ENCODE measurements at regions not wholly inside any gene's neighbourhood (a gene's known extent, or its start where the extent isn't known, plus 50 kb on each side); places are given as distances from the start of the nearest gene placed in this dataset.
"Not testable (repeated sequence)": the region's sequence is repeated elsewhere in the genome, so short reads cannot be mapped to it uniquely, and the experiment has no call there.

DNA sequence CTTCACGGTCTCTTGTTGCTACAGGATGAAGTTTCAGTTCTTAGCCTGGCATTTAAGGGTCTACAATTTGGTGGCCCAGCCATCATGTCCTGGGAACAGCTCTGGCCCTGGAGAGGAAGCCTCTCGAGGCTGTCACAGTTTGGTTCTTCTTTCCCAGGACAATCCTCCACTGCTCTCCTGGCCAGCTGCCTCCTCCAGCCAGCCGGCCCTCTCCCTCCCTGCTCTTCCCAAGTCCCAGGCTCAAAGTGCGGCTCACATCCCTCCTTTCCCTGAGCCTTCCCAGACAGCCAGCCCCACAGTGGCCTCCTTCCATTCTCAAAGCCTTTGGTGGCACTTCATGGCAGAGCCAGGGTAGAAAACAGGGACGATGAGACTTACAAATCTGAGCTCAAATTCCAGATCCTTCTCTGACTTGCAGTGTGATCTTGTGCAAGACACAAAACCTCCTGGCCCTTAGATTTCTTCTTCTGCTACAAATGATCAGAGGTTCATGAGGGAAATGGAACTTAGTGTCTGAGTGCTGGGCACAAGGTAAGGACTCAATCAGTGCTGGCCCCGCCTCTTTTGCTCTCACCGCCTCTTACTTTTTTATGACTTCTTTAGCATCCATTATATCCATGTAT, 223.8 kb upstream of the ECI2 start:
- DNase-seq (ENCODE audit: extremely low spot score), result no peak
- CTCF ChIA-PET, result no interaction called here
- TF ChIP-seq ZNF384 (IDR thresholded peaks at IDR 0.05) (no peak), FOXM1 (IDR thresholded peaks at IDR 0.05; ENCODE audit: borderline replicate concordance) (no peak), BHLHE40 (IDR thresholded peaks at IDR 0.05; ENCODE audit: borderline replicate concordance) (no peak), CTBP1 (IDR thresholded peaks at IDR 0.05; ENCODE audit: borderline replicate concordance) (no peak), SP1 (IDR thresholded peaks at IDR 0.05) (no peak), SUZ12 (IDR thresholded peaks at IDR 0.05) (no peak), TARDBP (IDR thresholded peaks at IDR 0.05) (no peak), FOXA1 (IDR thresholded peaks at IDR 0.05) (no peak), NFRKB (IDR thresholded peaks at IDR 0.05) (no peak), LEF1 (IDR thresholded peaks at IDR 0.05; ENCODE audit: borderline replicate concordance) (no peak), L3MBTL2 (conservative IDR thresholded peaks at IDR 0.05) (no peak), FOXK2 (IDR thresholded peaks at IDR 0.05) (no peak), HDGF (IDR thresholded peaks at IDR 0.05; ENCODE audit: borderline replicate concordance) (no peak), ARNT (IDR thresholded peaks at IDR 0.05) (no peak), ELF4 (IDR thresholded peaks at IDR 0.05) (no peak)
- TF ChIP-seq, protein P1, sequence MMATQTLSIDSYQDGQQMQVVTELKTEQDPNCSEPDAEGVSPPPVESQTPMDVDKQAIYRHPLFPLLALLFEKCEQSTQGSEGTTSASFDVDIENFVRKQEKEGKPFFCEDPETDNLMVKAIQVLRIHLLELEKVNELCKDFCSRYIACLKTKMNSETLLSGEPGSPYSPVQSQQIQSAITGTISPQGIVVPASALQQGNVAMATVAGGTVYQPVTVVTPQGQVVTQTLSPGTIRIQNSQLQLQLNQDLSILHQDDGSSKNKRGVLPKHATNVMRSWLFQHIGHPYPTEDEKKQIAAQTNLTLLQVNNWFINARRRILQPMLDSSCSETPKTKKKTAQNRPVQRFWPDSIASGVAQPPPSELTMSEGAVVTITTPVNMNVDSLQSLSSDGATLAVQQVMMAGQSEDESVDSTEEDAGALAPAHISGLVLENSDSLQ (IDR thresholded peaks at IDR 0.05), result no peak
- POLR2A ChIA-PET, result interaction anchor here (0.7 to 1.0 kb wide), 2 partner anchors 9 to 341 kb away, joined by 3 read pairs; no protein-coding TSS in a partner anchor

DNA sequence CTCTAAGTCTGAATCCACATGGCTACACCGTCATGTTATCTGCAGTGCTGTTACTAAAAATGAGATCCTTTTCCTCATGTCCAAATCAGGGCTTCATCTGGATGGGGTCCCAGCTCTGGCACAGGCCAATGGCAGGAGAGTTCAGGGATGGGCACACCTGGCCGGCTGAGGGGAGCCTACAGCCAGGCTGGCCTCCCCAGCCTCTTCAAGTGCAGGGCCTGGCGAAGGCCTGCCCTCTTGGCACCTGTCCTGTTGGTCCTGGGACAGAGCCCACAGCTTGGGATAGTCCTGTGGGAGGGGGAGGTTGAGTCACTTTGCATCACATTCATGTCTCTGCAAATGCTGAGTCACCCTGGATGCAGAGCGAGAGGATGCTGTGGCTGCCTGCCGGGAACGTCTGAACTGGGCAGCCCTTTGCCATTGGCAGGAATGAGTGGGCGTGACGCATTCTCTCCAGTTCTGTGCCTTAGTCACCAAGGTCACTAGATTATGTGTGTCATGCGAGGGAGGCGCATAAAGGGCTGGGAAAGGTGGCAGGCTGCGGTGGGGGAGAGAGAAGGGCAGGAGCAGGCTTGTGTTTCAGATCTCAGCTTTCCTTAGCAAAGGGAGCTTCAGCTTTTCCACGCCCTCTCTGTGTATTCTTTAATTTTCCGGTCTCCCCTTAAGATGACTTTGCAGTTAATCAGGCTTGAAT, 223.2 kb upstream of the ECI2 start:
- TF ChIP-seq, protein P1 (IDR thresholded peaks at IDR 0.05), result no peak
- TF ChIP-seq ELF4 (IDR thresholded peaks at IDR 0.05), result no peak
- no peak for TF ChIP-seq SUZ12 (IDR thresholded peaks at IDR 0.05)
- no peak for TF ChIP-seq LEF1 (IDR thresholded peaks at IDR 0.05; ENCODE audit: borderline replicate concordance)
- TF ChIP-seq FOXA1 (IDR thresholded peaks at IDR 0.05), result no peak
- no peak for TF ChIP-seq NFRKB (IDR thresholded peaks at IDR 0.05)
- no peak for TF ChIP-seq FOXM1 (IDR thresholded peaks at IDR 0.05; ENCODE audit: borderline replicate concordance)
- no peak for TF ChIP-seq ZNF384 (IDR thresholded peaks at IDR 0.05)
- no peak for TF ChIP-seq TARDBP (IDR thresholded peaks at IDR 0.05)
- CTCF ChIA-PET, result no interaction called here
- peak; percentile 43 for DNase-seq (ENCODE audit: extremely low spot score)
- POLR2A ChIA-PET, result interaction anchor here (1.0 kb wide), 1 partner anchor 9 kb away, joined by 3 read pairs; no protein-coding TSS in a partner anchor

DNA sequence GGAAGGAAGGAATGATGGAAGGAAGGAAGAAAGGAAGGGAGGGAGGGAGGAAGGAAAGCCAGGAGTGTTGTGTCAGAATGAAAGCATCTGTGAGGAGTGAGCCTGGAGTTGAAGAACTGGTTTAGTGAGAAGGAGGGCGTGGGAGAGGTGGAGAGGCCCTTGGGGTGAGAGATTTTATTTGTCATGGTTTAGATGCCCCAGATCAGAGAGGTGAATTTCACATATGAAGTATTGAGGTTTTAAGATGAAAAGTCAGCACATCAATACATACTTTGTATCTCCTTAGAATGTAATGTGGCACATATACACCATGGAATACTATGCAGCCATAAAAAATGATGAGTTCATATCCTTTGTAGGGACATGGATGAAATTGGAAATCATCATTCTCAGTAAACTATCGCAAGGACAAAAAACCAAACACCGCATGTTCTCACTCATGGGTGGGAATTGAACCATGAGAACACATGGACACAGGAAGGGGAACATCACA, 222.3 kb upstream of the ECI2 start:
- CTCF ChIA-PET; DNase-seq (ENCODE audit: extremely low spot score); POLR2A ChIA-PET: not testable (repeated sequence)

DNA sequence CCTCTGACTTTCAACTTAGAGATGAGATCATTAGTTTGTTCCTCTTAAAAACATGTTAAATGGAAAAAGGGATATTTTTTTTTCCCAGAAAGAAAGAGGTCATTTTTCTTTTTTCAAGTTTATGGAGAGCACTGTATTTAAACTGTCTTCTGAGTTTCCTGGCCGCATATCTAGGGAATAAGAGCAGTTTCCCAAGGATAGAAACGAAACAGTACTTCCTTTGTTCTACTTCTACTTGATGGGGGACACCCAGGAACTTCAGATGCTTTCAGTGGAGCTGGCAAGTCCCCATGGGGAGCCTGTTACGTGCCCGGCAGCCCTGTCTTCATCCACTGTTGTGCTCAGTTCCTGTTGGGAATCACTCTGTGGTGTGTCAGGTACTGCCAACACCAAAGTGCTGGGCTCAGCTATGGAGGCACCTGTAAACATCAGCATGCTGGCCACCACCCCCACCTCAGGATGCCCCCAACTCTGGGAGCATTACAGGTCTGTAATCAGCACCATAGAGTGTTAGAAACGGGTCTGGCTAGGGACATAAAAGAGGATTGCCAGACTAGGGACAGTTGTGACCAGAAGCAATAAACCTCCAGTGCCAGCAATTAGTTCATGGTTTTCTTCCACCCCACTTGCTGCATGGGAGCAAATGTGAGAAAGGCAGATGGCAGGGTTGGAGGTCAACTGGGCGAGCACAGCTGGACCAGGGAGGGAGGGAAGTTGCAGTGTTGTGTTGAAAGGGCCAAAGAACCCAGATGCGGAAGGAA, 221.7 kb upstream of the ECI2 start:
- TF ChIP-seq SP1 (IDR thresholded peaks at IDR 0.05) (no peak), ELF4 (IDR thresholded peaks at IDR 0.05) (no peak), NFRKB (IDR thresholded peaks at IDR 0.05) (no peak)
- TF ChIP-seq, protein P1 (IDR thresholded peaks at IDR 0.05), result no peak
- no peak for DNase-seq (ENCODE audit: extremely low spot score)
- ChIA-PET POLR2A (no interaction called here), CTCF (no interaction called here)

DNA sequence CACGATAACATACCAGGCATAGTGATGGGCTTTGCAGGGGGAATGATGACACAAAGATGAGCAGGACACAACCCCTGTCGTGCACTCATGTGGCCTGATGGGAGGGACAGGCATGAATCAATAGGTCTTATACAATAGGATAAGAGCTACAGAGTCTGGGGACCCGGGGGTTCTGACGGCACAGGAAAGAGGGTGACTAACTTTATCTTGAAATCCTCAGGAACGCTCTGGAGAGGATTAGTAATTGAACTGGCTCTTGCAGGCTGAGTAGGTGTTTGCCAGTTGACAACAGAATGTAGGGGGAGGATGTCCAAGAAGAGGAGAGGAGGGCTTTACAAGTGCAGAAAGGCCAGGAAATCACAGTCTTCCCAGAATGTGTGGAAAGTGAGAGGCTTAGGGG, 219.9 kb upstream of the ECI2 start:
- no peak for TF ChIP-seq L3MBTL2 (conservative IDR thresholded peaks at IDR 0.05)
- TF ChIP-seq HDGF (IDR thresholded peaks at IDR 0.05; ENCODE audit: borderline replicate concordance), result no peak
- TF ChIP-seq, protein P1 (IDR thresholded peaks at IDR 0.05), result no peak
- TF ChIP-seq LEF1 (IDR thresholded peaks at IDR 0.05; ENCODE audit: borderline replicate concordance), result no peak
- TF ChIP-seq FOXA1 (IDR thresholded peaks at IDR 0.05), result no peak
- TF ChIP-seq CTBP1 (IDR thresholded peaks at IDR 0.05; ENCODE audit: borderline replicate concordance), result no peak
- no peak for TF ChIP-seq SUZ12 (IDR thresholded peaks at IDR 0.05)
- TF ChIP-seq BHLHE40 (IDR thresholded peaks at IDR 0.05; ENCODE audit: borderline replicate concordance), result no peak
- TF ChIP-seq TARDBP (IDR thresholded peaks at IDR 0.05), result no peak
- ChIA-PET CTCF (no interaction called here), POLR2A (no interaction called here)
- no peak for DNase-seq (ENCODE audit: extremely low spot score)

DNA sequence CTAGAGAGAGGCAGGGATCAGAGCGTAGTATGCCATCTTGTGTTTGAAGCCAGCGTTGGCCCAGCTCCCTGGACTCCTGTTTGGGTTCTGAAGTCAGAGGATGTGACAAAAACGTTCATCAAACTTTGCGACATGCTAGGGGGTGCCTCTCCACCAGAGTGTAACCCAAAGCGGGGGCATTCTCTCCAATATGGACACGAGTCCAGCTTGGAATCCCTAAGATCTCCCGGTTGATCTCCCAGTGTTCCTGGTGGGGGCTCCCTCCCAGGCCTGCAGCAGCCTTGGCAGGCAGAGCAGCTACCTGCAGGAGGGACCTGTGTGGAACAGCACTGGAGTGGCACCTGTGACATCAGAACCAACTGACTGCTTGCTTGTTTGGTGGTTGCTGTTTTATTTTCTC, 218.8 kb upstream of the ECI2 start:
- ChIA-PET CTCF (interaction anchor here (0.5 kb wide), 1 partner anchor 325 kb away, joined by 3 read pairs; no protein-coding TSS in a partner anchor), POLR2A (no interaction called here)
- TF ChIP-seq BHLHE40 (IDR thresholded peaks at IDR 0.05; ENCODE audit: borderline replicate concordance), result no peak
- no peak for TF ChIP-seq HDGF (IDR thresholded peaks at IDR 0.05; ENCODE audit: borderline replicate concordance)
- no peak for TF ChIP-seq L3MBTL2 (conservative IDR thresholded peaks at IDR 0.05)
- TF ChIP-seq ZNF384 (IDR thresholded peaks at IDR 0.05), result no peak
- no peak for TF ChIP-seq SUZ12 (IDR thresholded peaks at IDR 0.05)
- no peak for TF ChIP-seq ARNT (IDR thresholded peaks at IDR 0.05)
- TF ChIP-seq CTBP1 (IDR thresholded peaks at IDR 0.05; ENCODE audit: borderline replicate concordance), result no peak
- TF ChIP-seq SP1 (IDR thresholded peaks at IDR 0.05), result no peak
- no peak for TF ChIP-seq FOXK2 (IDR thresholded peaks at IDR 0.05)
- no peak for TF ChIP-seq FOXM1 (IDR thresholded peaks at IDR 0.05; ENCODE audit: borderline replicate concordance)
- TF ChIP-seq, protein P1 (IDR thresholded peaks at IDR 0.05), result no peak
- no peak for TF ChIP-seq FOXA1 (IDR thresholded peaks at IDR 0.05)
- TF ChIP-seq ELF4 (IDR thresholded peaks at IDR 0.05), result no peak
- TF ChIP-seq LEF1 (IDR thresholded peaks at IDR 0.05; ENCODE audit: borderline replicate concordance), result no peak
- no peak for TF ChIP-seq TARDBP (IDR thresholded peaks at IDR 0.05)
- no peak for TF ChIP-seq NFRKB (IDR thresholded peaks at IDR 0.05)
- no peak for DNase-seq (ENCODE audit: extremely low spot score)

Measured in HEK293T (cell line).